H1 (cell line): ENCODE measurements at regions not wholly inside any gene's neighbourhood (a gene's known extent, or its start where the extent isn't known, plus 50 kb on each side); places are given as distances from the start of the nearest gene placed in this dataset.

Experiments
- CTCF ChIA-PET: fragments of 300-600 bp; sonication (Branson Sonifier 250); formaldehyde crosslinking; loops from one replicate; lab custom pipeline; 2021; ENCODE audit not compliant: partially characterized antibody; lab: Charles Lee
- POLR2A ChIA-PET: fragments of 300-600 bp; sonication (Branson Sonifier 250); formaldehyde crosslinking; loops from one replicate; lab custom pipeline; 2021; ENCODE audit warnings: inconsistent platforms; ENCODE audit not compliant: partially characterized antibody; lab: Charles Lee
- DNase-seq, 2 experiments: peaks; one replicate each; pipeline versions ENCODE4 v3.0.0 to v3.0.0-alpha.2; 2010 to 2022; ENCODE audit warnings: low spot score in 2 of 2, low read depth in 1 of 2, mixed read lengths in 1 of 2
- FAIRE-seq: peaks from 2 replicates; lab custom pipeline; 2011; peaks lifted over from hg19 to GRCh38; lab: Jason Lieb, UNC
- H2AFZ ChIP-seq: 2 replicates; pipeline ENCODE4 v1.8.1; 2012; ENCODE audit warnings: low read length, inconsistent platforms
- H2AK5ac ChIP-seq: 2 replicates; pipeline ENCODE4 v1.6.1; 2013; ENCODE audit warnings: low read depth, low read length
- H2BK120ac ChIP-seq: replicated peaks from 2 replicates; pipeline ENCODE3; 2013; ENCODE audit warnings: low read depth, low read length, inconsistent platforms
- H2BK12ac ChIP-seq: 2 replicates; pipeline ENCODE4 v1.6.1; 2013; ENCODE audit warnings: low read depth, low read length
- H2BK15ac ChIP-seq: 2 replicates; pipeline ENCODE4 v1.6.1; 2013; ENCODE audit warnings: low read length
- H2BK20ac ChIP-seq: 2 replicates; pipeline ENCODE4 v1.6.1; 2013; ENCODE audit warnings: low read length
- H2BK5ac ChIP-seq: 2 replicates; pipeline ENCODE4 v1.6.1; 2013; ENCODE audit warnings: low read depth, low read length
- H3K14ac ChIP-seq: 2 replicates; pipeline ENCODE4 v1.6.1; 2013; ENCODE audit warnings: inconsistent platforms; ENCODE audit not compliant: insufficient read length
- H3K18ac ChIP-seq: 2 replicates; pipeline ENCODE4 v1.6.1; 2013; ENCODE audit warnings: low read length; ENCODE audit errors: extremely low read depth
- H3K23ac ChIP-seq: 2 replicates; pipeline ENCODE4 v1.6.1; 2013; ENCODE audit warnings: inconsistent platforms; ENCODE audit not compliant: insufficient read length
- H3K23me2 ChIP-seq: 2 replicates; pipeline ENCODE4 v1.6.1; 2013; ENCODE audit warnings: low read depth, low read length
- H3K27ac ChIP-seq: 2 replicates; pipeline ENCODE4 v1.6.1; 2011; ENCODE audit warnings: low read depth, low read length, inconsistent platforms
- H3K27me3 ChIP-seq, 4 experiments: replicated peaks in 1 of 4; 1 replicate in 1 of 4; 2 replicates in 3 of 4; pipeline versions ENCODE4 v1.6.1 to v1.8.1; 2011 to 2013; ENCODE audit warnings: low read length in 3 of 4, mild to moderate bottlenecking in 3 of 4, inconsistent platforms in 2 of 4, mixed read lengths in 2 of 4, moderate library complexity in 1 of 4; ENCODE audit not compliant: control insufficient read depth in 3 of 4, insufficient read depth in 3 of 4; ENCODE audit errors: extremely low read depth in 1 of 4
- H3K36me3 ChIP-seq, 4 experiments: 2 replicates each; pipeline versions ENCODE4 v1.6.1 to v1.8.1; 2011 to 2013; ENCODE audit warnings: mild to moderate bottlenecking in 4 of 4, low read length in 3 of 4, moderate library complexity in 2 of 4, control low read depth in 1 of 4, inconsistent platforms in 1 of 4; ENCODE audit not compliant: insufficient read depth in 4 of 4, control insufficient read depth in 2 of 4
- H3K4ac ChIP-seq: replicated peaks from 2 replicates; pipeline ENCODE3; 2013; ENCODE audit warnings: low read length, low read depth, mixed read lengths, inconsistent platforms; ENCODE audit not compliant: insufficient read length
- H3K4me1 ChIP-seq, 4 experiments: replicated peaks in 1 of 4; 1 replicate in 1 of 4; 2 replicates in 3 of 4; pipeline versions ENCODE4 v1.6.1 to v1.8.1; 2011 to 2013; ENCODE audit warnings: low read length in 3 of 4, inconsistent platforms in 2 of 4, mixed read lengths in 1 of 4; ENCODE audit not compliant: insufficient read depth in 4 of 4, control insufficient read depth in 3 of 4
- H3K4me2 ChIP-seq, 2 experiments: 2 replicates each; pipeline versions ENCODE4 v1.6.1 to v1.8.1; 2011 to 2013; ENCODE audit warnings: low read depth in 2 of 2, low read length in 2 of 2, control low read depth in 1 of 2, inconsistent platforms in 1 of 2, mild to moderate bottlenecking in 1 of 2; ENCODE audit not compliant: insufficient read depth in 1 of 2
- H3K4me3 ChIP-seq, 4 experiments: fragments of 200-600, 300-600 bp in 1 of 4; sonication (generic), shearing (Covaris generic), sonication (Bioruptor Twin) in 1 of 4; 2 replicates each; pipeline versions ENCODE4 v1.5.1 to v1.8.1; 2011 to 2016; ENCODE audit warnings: low read length in 4 of 4, low read depth in 3 of 4, control low read depth in 2 of 4, inconsistent platforms in 2 of 4, mild to moderate bottlenecking in 2 of 4, mixed read lengths in 1 of 4, moderate library complexity in 1 of 4; ENCODE audit not compliant: insufficient read depth in 2 of 4; ENCODE audit errors: extremely low read depth in 1 of 4
- H3K56ac ChIP-seq: replicated peaks from 2 replicates; pipeline ENCODE3; 2013; ENCODE audit warnings: low read depth, mild to moderate bottlenecking, mixed read lengths, low read length, inconsistent platforms; ENCODE audit not compliant: insufficient read length
- H3K79me1 ChIP-seq: 2 replicates; pipeline ENCODE4 v1.6.1; 2013; ENCODE audit warnings: low read depth, low read length, control low read depth
- H3K79me2 ChIP-seq, 2 experiments: 2 replicates each; pipeline versions ENCODE4 v1.6.1 to v1.8.1; 2012 to 2013; ENCODE audit warnings: low read length in 2 of 2, mild to moderate bottlenecking in 2 of 2, inconsistent platforms in 1 of 2; ENCODE audit not compliant: insufficient read depth in 2 of 2, control insufficient read depth in 1 of 2
- H3K9ac ChIP-seq, 4 experiments: replicated peaks in 1 of 4; 1 replicate in 1 of 4; 2 replicates in 3 of 4; pipeline versions ENCODE4 v1.6.1 to v1.8.1; 2011 to 2013; ENCODE audit warnings: low read depth in 3 of 4, low read length in 3 of 4, control low read depth in 2 of 4, mild to moderate bottlenecking in 2 of 4, moderate library complexity in 2 of 4, inconsistent platforms in 1 of 4; ENCODE audit errors: extremely low read depth in 1 of 4
- H3K9me3 ChIP-seq, 2 experiments: 2 replicates each; pipeline versions ENCODE4 v1.6.1 to v1.8.1; 2012 to 2013; ENCODE audit warnings: mild to moderate bottlenecking in 2 of 2, moderate library complexity in 2 of 2, control low read depth in 1 of 2, inconsistent platforms in 1 of 2, low read depth in 1 of 2, low read length in 1 of 2, mixed read lengths in 1 of 2; ENCODE audit not compliant: insufficient read depth in 2 of 2
- H4K20me1 ChIP-seq, 2 experiments: replicated peaks in 1 of 2; 2 replicates each; pipeline versions ENCODE3 to v1.8.1; 2011 to 2013; ENCODE audit warnings: inconsistent platforms in 2 of 2, low read length in 2 of 2, mild to moderate bottlenecking in 1 of 2; ENCODE audit not compliant: insufficient read depth in 2 of 2, control insufficient read depth in 1 of 2
- H4K5ac ChIP-seq: 2 replicates; pipeline ENCODE4 v1.6.1; 2013; ENCODE audit warnings: low read length, low read depth, mixed read lengths, inconsistent platforms; ENCODE audit not compliant: insufficient read length
- H4K8ac ChIP-seq: 2 replicates; pipeline ENCODE4 v1.8.0; 2013; ENCODE audit warnings: mild to moderate bottlenecking, moderate library complexity, low read length, inconsistent platforms; ENCODE audit not compliant: insufficient read depth; ENCODE audit errors: extremely low read depth
- H4K91ac ChIP-seq: replicated peaks from 2 replicates; pipeline ENCODE3; 2013; ENCODE audit warnings: low read length, mixed read lengths, inconsistent platforms; ENCODE audit not compliant: insufficient read length
- CREB1 ChIP-seq: IDR thresholded peaks from 2 replicates; pipeline ENCODE4 v1.6.1; 2012; ENCODE audit warnings: inconsistent platforms
- TEAD4 ChIP-seq: IDR thresholded peaks from 2 replicates; pipeline ENCODE4 v1.6.1; 2012; ENCODE audit warnings: low read depth, low read length, inconsistent platforms, mixed read lengths
- whole genome bisulfite sequencing, 2 experiments: shearing (Covaris generic) in 1 of 2; methylation state at CpG; one replicate each; pipeline versions ENCODE4 v1.1.6 to v1.1.7; 2013 to 2015; ENCODE audit warnings: low lambda C conversion rate in 2 of 2, mixed read lengths in 2 of 2, inconsistent platforms in 1 of 2, low coverage in 1 of 2, missing lambda C conversion rate in 1 of 2; ENCODE audit not compliant: insufficient replicate concordance in 2 of 2, insufficient coverage in 1 of 2, insufficient read length in 1 of 2; ENCODE audit errors: extremely low coverage in 1 of 2, missing lambda C conversion rate in 1 of 2; 5-methylcytosine and 5-hydroxymethylcytosine counted together

DNA sequence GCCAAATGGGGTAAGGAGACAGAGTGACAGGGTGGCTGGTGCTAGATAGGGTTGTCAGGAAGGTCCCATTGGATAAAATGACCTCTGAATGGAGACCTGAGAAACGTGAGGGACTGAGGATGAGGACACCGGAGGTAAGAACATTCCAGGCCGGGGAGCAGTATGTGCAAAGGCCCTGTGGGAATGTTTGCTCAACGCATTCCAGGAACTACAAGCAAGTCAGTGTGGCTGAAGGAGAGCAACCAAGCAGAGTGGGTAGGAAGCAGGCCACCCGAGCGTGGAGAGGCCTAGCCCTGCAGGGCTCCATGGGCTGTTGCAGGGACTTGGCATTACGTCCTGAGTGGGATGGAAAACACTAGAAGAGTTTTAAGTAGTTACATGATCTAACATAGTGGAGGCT lies 185.6 kb downstream of the ZBTB18 start:
- Histone ChIP-seq H3K27me3 (no peaks in the 10 kb centered on the region; a peak in 1 of 7 replicates), H3K36me3 (no peaks in the 10 kb centered on the region), H2AK5ac (no peak overlapping the region), H3K4me2 (no peak overlapping the region), H2AFZ (no peak overlapping the region), H2BK15ac (no peak overlapping the region), H3K4me3 (no peak overlapping the region), H3K9ac (no peak overlapping the region), H3K18ac (no peak overlapping the region), H3K27ac (no peak overlapping the region), H3K23me2 (no peaks in the 10 kb centered on the region), H2BK120ac (no peak overlapping the region), H3K56ac (no peak overlapping the region), H3K4ac (no peak overlapping the region), H3K14ac (no peak overlapping the region), H3K79me2 (no peaks in the 10 kb centered on the region), H2BK12ac (no peak overlapping the region; the same call in 1 of the 2 replicates), H2BK5ac (no peak overlapping the region), H3K9me3 (no peaks in the 10 kb centered on the region), H3K23ac (no peak overlapping the region), H2BK20ac (no peak overlapping the region), H4K5ac (no peak overlapping the region), H3K79me1 (no peaks in the 10 kb centered on the region), H4K20me1 (no peaks in the 10 kb centered on the region), H4K91ac (no peak overlapping the region), H3K4me1 (peaks cover 0 to 3% (median 2%) of the 10 kb centered on the region in 4 experiments; a peak in 4 of 7 replicates), H4K8ac (no peak overlapping the region)
- TF ChIP-seq CREB1 (no peak), TEAD4 (0 out of 2 replicates have a peak, but pooled peaks have one; percentile 21)
- DNase-seq (no peak), FAIRE-seq (no peak)
- WGBS, 2 experiments: 94% methylated on average over 7 of the region's 7 CpGs; no CpG with 5 or more reads in 1 of the 2 experiments
- ChIA-PET CTCF (interaction anchor here (1.0 kb wide), 2 partner anchors 10 to 239 kb away, joined by 3 to 4 read pairs; no protein-coding TSS in a partner anchor), POLR2A (no interaction called here)
